Esophagus squamous epithelium (tissue), 4 donors: ENCODE measurements at regions not wholly inside any gene's neighbourhood (a gene's known extent, or its start where the extent isn't known, plus 50 kb on each side); places are given as distances from the start of the nearest gene placed in this dataset.

ENCODE experiments used
- CTCF ChIP-seq, 6 experiments: fragments of 450-650 bp in 4 of 6; fragments of 200-600 bp in 2 of 6; sonication (generic) in 2 of 6; IDR thresholded peaks; one replicate each; pipeline ENCODE4 v1.5.1; 2016 to 2019; ENCODE audit warnings: antibody characterized with exemption in 6 of 6, mild to moderate bottlenecking in 4 of 6, moderate library complexity in 4 of 6
- POLR2A ChIP-seq, 4 donors: fragments of 450-650 bp; IDR thresholded peaks; one replicate each; pipeline ENCODE4 v1.6.1; 2017; ENCODE audit warnings: antibody characterized with exemption in 4 of 4, mild to moderate bottlenecking in 4 of 4, moderate library complexity in 3 of 4

- no peak for TF ChIP-seq CTCF (IDR thresholded peaks at IDR 0.05)
- no peak for TF ChIP-seq POLR2A (IDR thresholded peaks at IDR 0.05)
Measured at GRCh38 chr12:93102744-93103143, 173.6 kb upstream of the EEA1 start.
